C4-2B (cell line): ENCODE measurements at regions not wholly inside any gene's neighbourhood (a gene's known extent, or its start where the extent isn't known, plus 50 kb on each side); places are given as distances from the start of the nearest gene placed in this dataset.
"Not testable (repeated sequence)": the region's sequence is repeated elsewhere in the genome, so short reads cannot be mapped to it uniquely, and the experiment has no call there.

ENCODE experiments used
- H3K27ac ChIP-seq: fragments of 450-650 bp; 2 replicates; pipeline ENCODE4 v1.5.1; 2017
- CTCF ChIP-seq: fragments of 450-650 bp; conservative IDR thresholded peaks from 2 replicates; pipeline ENCODE4 v1.5.1; 2017; ENCODE audit warnings: mild to moderate bottlenecking
- ZFX ChIP-seq: fragments of 450-650 bp; IDR thresholded peaks from 2 replicates; pipeline ENCODE4 v1.6.1; 2017

DNA sequence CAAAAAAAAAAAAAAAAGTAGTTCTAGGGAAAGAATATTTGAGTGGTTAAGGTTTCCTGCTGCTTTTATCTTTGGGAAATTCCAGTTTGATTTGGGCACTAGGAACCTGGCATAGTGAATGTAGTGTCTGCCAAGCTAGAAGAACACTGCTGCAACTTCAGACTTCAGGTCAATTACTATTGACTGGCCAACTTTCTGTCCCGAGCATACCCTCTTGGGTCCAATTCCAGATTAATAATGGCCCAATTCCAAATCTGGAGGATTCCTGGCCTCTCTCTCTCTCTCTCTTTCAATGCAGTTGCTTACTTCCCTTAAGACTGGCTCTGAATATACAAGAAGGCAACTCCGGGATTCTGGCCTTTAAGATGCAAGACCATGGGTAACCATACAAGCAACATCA is 74.9 kb downstream of the ANKEF1 start:
- no peak for TF ChIP-seq CTCF
- H3K27ac ChIP-seq, result no peak overlapping the region

- TF ChIP-seq CTCF (no peak), ZFX (no peak)
- H3K27ac ChIP-seq, result no peak overlapping the region; the same call in 1 of the 2 replicates
These were observed 75.4 kb downstream of the ANKEF1 start for GRCh38 chr20:10110151-10110550.

DNA sequence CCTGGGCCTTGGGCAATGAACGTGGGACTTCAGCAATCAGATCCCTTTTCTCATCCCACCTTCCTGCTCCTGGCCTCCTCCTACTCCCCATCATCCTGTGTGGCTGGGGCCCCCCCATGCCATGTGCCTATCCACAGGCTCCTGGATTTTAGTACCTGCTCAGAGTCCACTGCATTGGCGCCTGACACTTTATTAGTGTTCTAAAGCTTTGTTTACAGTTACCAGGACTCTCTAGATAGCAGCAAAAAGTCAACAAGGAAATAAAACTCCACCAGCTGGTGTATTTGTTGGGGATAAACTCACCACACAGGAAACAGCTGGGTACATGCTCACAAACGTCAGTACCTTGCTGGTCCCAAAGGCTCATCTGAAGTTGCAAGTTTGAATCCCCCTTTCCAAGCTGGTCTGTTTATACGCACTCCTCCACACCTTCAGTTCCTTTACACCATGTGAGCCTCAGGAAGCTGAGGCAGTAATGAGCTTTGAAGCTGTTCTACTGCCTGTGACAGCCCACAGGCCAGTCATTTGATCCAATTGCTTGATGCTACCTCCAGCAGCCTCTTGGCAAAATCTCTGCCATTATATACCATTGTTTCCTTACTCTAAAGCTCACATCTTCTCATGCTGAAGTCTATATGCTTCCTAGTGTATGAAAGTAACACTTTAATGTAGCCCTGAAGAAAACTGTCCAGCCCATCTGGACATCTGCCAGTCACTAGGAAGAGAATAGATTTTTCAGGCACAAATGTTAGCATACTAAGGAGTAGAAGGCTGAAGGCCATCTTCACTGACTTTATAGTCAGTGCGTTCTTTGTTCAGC is 76.6 kb downstream of the ANKEF1 start:
- H3K27ac ChIP-seq, result peak overlapping the region; percentile 55
- TF ChIP-seq ZFX, result no peak
- no peak for TF ChIP-seq CTCF

GRCh38 chr20:10111959-10112250 is 77.1 kb downstream of the ANKEF1 start:
- H3K27ac ChIP-seq, result no peak overlapping the region
- no peak for TF ChIP-seq ZFX

GRCh38 chr20:10113746-10114145 is 79.0 kb downstream of the ANKEF1 start:
- TF ChIP-seq CTCF (no peak), ZFX (no peak)
- no peak overlapping the region for H3K27ac ChIP-seq

- TF ChIP-seq ZFX (no peak), CTCF (no peak)
- no peak overlapping the region for H3K27ac ChIP-seq
These were observed 79.8 kb downstream of the ANKEF1 start for GRCh38 chr20:10114598-10114997.

DNA sequence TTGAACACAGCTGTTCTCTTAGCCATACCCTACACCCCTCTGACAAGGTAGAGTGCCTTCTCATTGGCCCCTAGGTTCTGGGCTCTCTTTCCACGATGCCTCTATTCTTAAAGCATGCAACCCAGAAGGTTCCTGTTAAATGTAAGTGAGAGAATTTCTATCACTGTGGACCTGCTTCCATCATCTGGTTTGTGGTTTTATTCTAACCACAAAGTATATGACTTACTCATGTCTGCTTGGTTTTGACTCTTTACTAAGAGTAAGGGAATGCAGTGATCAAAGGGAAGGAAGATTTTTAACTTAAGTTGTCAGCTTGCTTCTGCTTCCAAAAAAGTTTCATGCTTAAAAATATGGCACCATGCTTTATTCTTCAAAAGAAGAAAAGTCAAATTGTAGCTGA is 80.2 kb downstream of the ANKEF1 start:
- TF ChIP-seq CTCF, result no peak
- TF ChIP-seq ZFX, result no peak
- H3K27ac ChIP-seq, result no peak overlapping the region

GRCh38 chr20:10119336-10119735 is 84.5 kb downstream of the ANKEF1 start:
- H3K27ac ChIP-seq, result no peak overlapping the region
- TF ChIP-seq CTCF, result no peak
- no peak for TF ChIP-seq ZFX

- H3K27ac ChIP-seq, result not testable (repeated sequence)
These were observed 90.1 kb downstream of the ANKEF1 start for GRCh38 chr20:10124883-10125282.
